Midbrain (tissue), 1 donor: ENCODE measurements at regions not wholly inside any gene's neighbourhood (a gene's known extent, or its start where the extent isn't known, plus 50 kb on each side); places are given as distances from the start of the nearest gene placed in this dataset.
"Not testable (repeated sequence)": the region's sequence is repeated elsewhere in the genome, so short reads cannot be mapped to it uniquely, and the experiment has no call there.

Experiments used
- DNase-seq: peaks from one replicate; lab custom pipeline; 2025; lab: John Stamatoyannopoulos, UW

- DNase-seq, result no peak
Measured at GRCh38 chrX:113058634-113059033, 218.0 kb upstream of the AMOT start.

GRCh38 chrX:113048896-113049295 is 208.3 kb upstream of the AMOT start:
- DNase-seq, result no peak

GRCh38 chrX:113048480-113048879 is 207.8 kb upstream of the AMOT start:
- DNase-seq, result no peak

GRCh38 chrX:113033966-113034680 is 193.5 kb upstream of the AMOT start:
- no peak for DNase-seq

- no peak for DNase-seq
Measured at GRCh38 chrX:113019958-113020357, 179.3 kb upstream of the AMOT start.

GRCh38 chrX:113009837-113010236 is 169.2 kb upstream of the AMOT start:
- no peak for DNase-seq

- no peak for DNase-seq
Measured at GRCh38 chrX:113009029-113009428, 168.4 kb upstream of the AMOT start.

- no peak for DNase-seq
Measured at GRCh38 chrX:113001836-113002235, 161.2 kb upstream of the AMOT start.

GRCh38 chrX:112997991-112998390 is 157.4 kb upstream of the AMOT start:
- no peak for DNase-seq

- no peak for DNase-seq
Measured at GRCh38 chrX:112991801-112992200, 151.2 kb upstream of the AMOT start.

- DNase-seq, result no peak
Measured at GRCh38 chrX:112979879-112980278, 139.2 kb upstream of the AMOT start.

- no peak for DNase-seq
Measured at GRCh38 chrX:112968351-112969133, 127.9 kb upstream of the AMOT start.

- DNase-seq, result no peak
Measured at GRCh38 chrX:112967903-112968302, 127.3 kb upstream of the AMOT start.

- DNase-seq, result no peak
Measured at GRCh38 chrX:112967341-112967740, 126.7 kb upstream of the AMOT start.

GRCh38 chrX:112961981-112962380 is 121.3 kb upstream of the AMOT start:
- DNase-seq, result no peak

- DNase-seq, result no peak
Measured at GRCh38 chrX:112947981-112948615, 107.5 kb upstream of the AMOT start.

GRCh38 chrX:112946227-112946626 is 105.6 kb upstream of the AMOT start:
- DNase-seq, result no peak

- no peak for DNase-seq
Measured at GRCh38 chrX:112945826-112946225, 105.2 kb upstream of the AMOT start.

- DNase-seq, result no peak
Measured at GRCh38 chrX:112941209-112941837, 100.7 kb upstream of the AMOT start.

- DNase-seq, result no peak
Measured at GRCh38 chrX:112935029-112935428, 94.4 kb upstream of the AMOT start.

GRCh38 chrX:112931900-112932299 is 91.3 kb upstream of the AMOT start:
- DNase-seq, result no peak

GRCh38 chrX:112931478-112931877 is 90.8 kb upstream of the AMOT start:
- no peak for DNase-seq

GRCh38 chrX:112923381-112923780 is 82.8 kb upstream of the AMOT start:
- DNase-seq, result not testable (repeated sequence)
